GM12864 (cell line): ENCODE measurements at regions not wholly inside any gene's neighbourhood (a gene's known extent, or its start where the extent isn't known, plus 50 kb on each side); places are given as distances from the start of the nearest gene placed in this dataset.
"Not testable (repeated sequence)": the region's sequence is repeated elsewhere in the genome, so short reads cannot be mapped to it uniquely, and the experiment has no call there.

Experiments used
- DNase-seq: peaks from one replicate; pipeline ENCODE4 v3.0.0-alpha.2; 2011; ENCODE audit warnings: low read depth
- H3K4me3 ChIP-seq: 2 replicates; pipeline ENCODE4 v1.5.1; 2011; ENCODE audit warnings: mild to moderate bottlenecking, low read depth, low read length, control low read depth
- CTCF ChIP-seq: IDR thresholded peaks from 2 replicates; pipeline ENCODE4 v1.5.1; 2011; ENCODE audit warnings: low read depth, mild to moderate bottlenecking, moderate library complexity, low read length, control low read depth, inconsistent platforms; ENCODE audit errors: missing control alignments

- H3K4me3 ChIP-seq = no peak overlapping the region
- DNase-seq = no peak
- no peak for TF ChIP-seq CTCF
Measured at GRCh38 chr12:13404111-13404628, 207.6 kb downstream of the EMP1 start.

DNA sequence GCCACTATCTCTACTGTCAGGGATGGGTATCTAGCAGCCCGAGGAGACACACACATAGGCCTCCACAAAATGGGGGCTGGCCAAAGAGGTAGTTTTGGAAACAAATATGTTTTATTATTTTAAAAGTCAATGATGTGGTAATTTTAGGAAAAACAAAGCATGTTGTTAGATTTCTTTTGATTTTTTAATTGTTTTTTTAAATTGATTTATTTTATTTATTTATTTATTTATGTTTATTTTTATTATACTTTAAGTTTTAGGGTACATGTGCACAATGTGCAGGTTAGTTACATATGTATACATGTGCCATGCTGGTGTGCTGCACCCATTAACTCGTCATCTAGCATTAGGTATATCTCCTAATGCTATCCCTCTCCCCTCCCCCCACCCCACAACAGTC is 194.8 kb downstream of the EMP1 start:
- H3K4me3 ChIP-seq, DNase-seq: not testable (repeated sequence)

- TF ChIP-seq CTCF = no peak
- no peak for DNase-seq
- H3K4me3 ChIP-seq = no peak overlapping the region
Measured at GRCh38 chr12:13390918-13391317, 194.4 kb downstream of the EMP1 start.

DNA sequence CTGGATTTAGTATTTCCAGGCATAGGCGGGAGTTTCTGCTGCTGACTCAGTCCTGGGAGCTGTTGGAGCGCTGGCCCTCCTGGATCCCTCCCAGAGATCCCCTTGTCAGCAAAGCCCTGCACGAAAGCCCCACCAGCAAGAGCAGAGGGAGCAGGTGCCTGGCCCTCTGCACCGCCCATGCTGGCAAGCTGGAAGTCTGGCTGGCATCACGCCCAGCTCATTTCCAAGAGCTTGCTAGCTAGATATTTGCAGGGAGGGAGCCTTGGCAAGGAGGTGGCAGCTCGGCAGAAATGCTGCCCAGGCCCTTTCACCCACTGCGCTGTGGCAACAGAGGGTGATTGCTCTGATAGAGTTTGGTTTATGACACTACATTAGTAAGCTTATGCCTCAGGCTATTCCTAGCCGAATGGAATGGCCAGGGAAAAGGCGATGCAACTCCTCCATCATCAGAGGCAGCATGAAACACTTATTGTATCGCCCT is 193.9 kb downstream of the EMP1 start:
- DNase-seq = no peak
- no peak for TF ChIP-seq CTCF
- no peak overlapping the region for H3K4me3 ChIP-seq

DNA sequence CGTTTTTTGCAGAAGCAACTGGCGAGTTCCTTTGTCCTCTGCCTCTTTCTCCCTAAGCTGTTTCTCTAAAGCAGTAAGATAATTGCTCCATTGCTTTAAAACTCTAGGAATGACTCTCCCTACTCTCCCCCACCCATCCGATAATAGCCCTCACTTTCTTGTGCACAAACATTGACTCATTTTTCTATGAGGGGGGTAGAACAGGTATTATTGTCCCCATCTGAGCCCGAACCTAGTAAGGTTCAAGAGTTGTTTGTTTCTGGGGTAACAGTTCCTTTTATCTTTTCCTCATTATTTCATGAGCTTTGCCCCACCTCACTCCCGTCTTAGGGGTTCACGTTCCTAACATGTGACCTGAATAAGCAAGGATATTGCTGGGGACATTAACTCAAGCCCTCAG is 190.6 kb downstream of the EMP1 start:
- TF ChIP-seq CTCF = no peak
- DNase-seq = no peak
- no peak overlapping the region for H3K4me3 ChIP-seq

- no peak overlapping the region for H3K4me3 ChIP-seq
- DNase-seq = no peak
- no peak for TF ChIP-seq CTCF
Measured at GRCh38 chr12:13386323-13387039, 190.0 kb downstream of the EMP1 start.

DNA sequence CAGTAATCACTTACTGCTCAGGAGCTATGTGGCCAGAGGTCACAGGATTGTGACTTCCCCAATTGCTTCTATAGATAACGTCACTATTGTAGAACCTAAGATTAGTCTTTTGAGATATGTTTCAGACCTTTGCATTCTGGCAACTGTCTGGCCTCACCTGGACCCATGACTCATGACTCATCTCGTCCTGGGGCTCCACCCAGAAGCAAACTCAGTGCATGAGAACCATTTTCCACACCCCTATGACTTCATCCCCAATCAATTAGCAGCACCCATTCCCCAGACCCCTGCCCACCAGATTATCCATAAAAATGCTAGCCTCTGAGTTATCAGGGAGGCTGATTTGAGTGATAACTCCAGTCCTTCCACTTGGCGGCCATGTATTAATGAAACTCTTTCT is 186.9 kb downstream of the EMP1 start:
- DNase-seq = no peak
- H3K4me3 ChIP-seq = no peak overlapping the region
- no peak for TF ChIP-seq CTCF
